HepG2 (cell line): ENCODE measurements at regions not wholly inside any gene's neighbourhood (a gene's known extent, or its start where the extent isn't known, plus 50 kb on each side); places are given as distances from the start of the nearest gene placed in this dataset.

ENCODE experiments used
- ATM ChIP-seq: fragments of 450-650 bp; IDR thresholded peaks from 2 replicates; pipeline ENCODE4 v1.7.1; 2017; ENCODE audit warnings: mild to moderate bottlenecking, borderline replicate concordance
- CEBPZ ChIP-seq: IDR thresholded peaks from 2 replicates; pipeline ENCODE4 v1.6.1; 2012; ENCODE audit warnings: low read length, improper control_type of control experiment
- ZBTB40 ChIP-seq, 2 experiments: fragments of 450-650 bp in 1 of 2; sonication (generic) in 1 of 2; formaldehyde crosslinking in 1 of 2; IDR thresholded peaks; 2 replicates each; pipeline versions ENCODE4 v1.6.1 to v1.8.0; 2016 to 2022; ENCODE audit warnings: antibody characterized with exemption in 1 of 2, mild to moderate bottlenecking in 1 of 2, missing genetic modification reagents in 1 of 2
- ZNF275 ChIP-seq: sonication (generic); formaldehyde crosslinking; IDR thresholded peaks from 2 replicates; pipeline ENCODE4 v1.8.0; 2022; ENCODE audit warnings: missing genetic modification reagents, mild to moderate bottlenecking, inconsistent platforms, borderline replicate concordance
- ZNF614 ChIP-seq: IDR thresholded peaks from 2 replicates; pipeline ENCODE4 v1.6.1; 2018; ENCODE audit warnings: missing biosample characterization, missing genetic modification reagents, inconsistent platforms, borderline replicate concordance
- ZNF710 ChIP-seq: sonication (generic); formaldehyde crosslinking; IDR thresholded peaks from 2 replicates; pipeline ENCODE4 v1.5.0; 2020; ENCODE audit warnings: mild to moderate bottlenecking, missing genetic modification reagents, borderline replicate concordance
- ZNF891 ChIP-seq: sonication (generic); formaldehyde crosslinking; IDR thresholded peaks from 2 replicates; pipeline ENCODE4 v1.5.0; 2020; ENCODE audit warnings: mild to moderate bottlenecking, missing genetic modification reagents

GRCh38 chr13:81244011-81244410 is 903.1 kb upstream of the SPRY2 start (continued):
- no peak for TF ChIP-seq ZBTB40 (IDR thresholded peaks at IDR 0.05)
- no peak for TF ChIP-seq ZBTB40 (CRISPR knock-in tag; IDR thresholded peaks at IDR 0.05)
- TF ChIP-seq ZNF275: no peak
- TF ChIP-seq ZNF891 (CRISPR knock-in tag): no peak
- no peak for TF ChIP-seq ATM
- no peak for TF ChIP-seq CEBPZ
- no peak for TF ChIP-seq ZNF614 (CRISPR knock-in tag)
- TF ChIP-seq ZNF710 (CRISPR knock-in tag): no peak
